ENCODE measurements at regions not wholly inside any gene's neighbourhood (a gene's known extent, or its start where the extent isn't known, plus 50 kb on each side); places are given as distances from the start of the nearest gene placed in this dataset.

DNA sequence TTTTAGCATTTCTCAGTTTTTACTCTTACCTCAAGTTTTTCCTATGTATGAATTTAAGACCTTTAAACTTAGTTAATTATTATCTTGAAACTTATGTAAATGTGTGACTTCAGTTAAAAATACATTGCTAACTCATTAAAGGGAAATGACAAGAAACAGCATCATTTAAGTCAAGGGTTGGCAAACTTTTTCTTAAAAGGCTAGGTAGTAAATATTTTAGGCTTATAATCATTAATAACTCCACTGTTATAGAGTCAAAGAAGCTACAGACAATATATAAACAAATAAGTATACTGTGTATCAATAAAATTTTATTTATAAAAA, 259.7 kb upstream of the RBMS1 start:
- dilution Hi-C loops (cut with MboI; ENCODE audit: extremely low pct_ligation_motif_present, low sequenced_read_pairs), result no loop called here
- Histone ChIP-seq H3K36me3 (ENCODE audit: control insufficient read depth in 2 of 2, extremely low read depth in 1 of 2, insufficient read depth in 2 of 2, low read length in 2 of 2) (no peaks in the 10 kb centered on the region), H3K27me3 (ENCODE audit: control insufficient read depth, extremely low read depth, insufficient read depth, low read length) (no peaks in the 10 kb centered on the region), H3K4me3 (ENCODE audit: control insufficient read depth in 2 of 3, extremely low read depth in 1 of 3, insufficient read depth in 2 of 3, low read depth in 1 of 3, low read length in 3 of 3) (no peak overlapping the region), H3K4me2 (ENCODE audit: control insufficient read depth, extremely low read depth, insufficient read depth, low read depth, low read length) (peak overlapping the region; percentile 61), H2AFZ (ENCODE audit: control insufficient read depth, low read length) (no peak overlapping the region), H3K4me1 (ENCODE audit: control insufficient read depth, extremely low read depth, insufficient read depth, low read length) (peaks cover 30% of the 10 kb centered on the region), H3K9ac (ENCODE audit: control insufficient read depth, extremely low read depth, insufficient read depth, low read length) (no peak overlapping the region), H3K27ac (ENCODE audit: control insufficient read depth, insufficient read depth, low read length) (peak overlapping the region; percentile 50), H3K79me2 (ENCODE audit: control insufficient read depth, insufficient read depth, low read length) (no peaks in the 10 kb centered on the region), H3K9me3 (ENCODE audit: control insufficient read depth, low read depth, low read length) (peaks cover 3% of the 10 kb centered on the region), H3K9me1 (ENCODE audit: control insufficient read depth, extremely low read depth, insufficient read depth, low read length) (no peaks in the 10 kb centered on the region), H4K20me1 (ENCODE audit: control insufficient read depth, extremely low read depth, insufficient read depth, low read length) (no peaks in the 10 kb centered on the region)
- FAIRE-seq, result no peak
- DNase-seq (ENCODE audit: low read depth, low spot score), result no peak
- TF ChIP-seq, protein P1, sequence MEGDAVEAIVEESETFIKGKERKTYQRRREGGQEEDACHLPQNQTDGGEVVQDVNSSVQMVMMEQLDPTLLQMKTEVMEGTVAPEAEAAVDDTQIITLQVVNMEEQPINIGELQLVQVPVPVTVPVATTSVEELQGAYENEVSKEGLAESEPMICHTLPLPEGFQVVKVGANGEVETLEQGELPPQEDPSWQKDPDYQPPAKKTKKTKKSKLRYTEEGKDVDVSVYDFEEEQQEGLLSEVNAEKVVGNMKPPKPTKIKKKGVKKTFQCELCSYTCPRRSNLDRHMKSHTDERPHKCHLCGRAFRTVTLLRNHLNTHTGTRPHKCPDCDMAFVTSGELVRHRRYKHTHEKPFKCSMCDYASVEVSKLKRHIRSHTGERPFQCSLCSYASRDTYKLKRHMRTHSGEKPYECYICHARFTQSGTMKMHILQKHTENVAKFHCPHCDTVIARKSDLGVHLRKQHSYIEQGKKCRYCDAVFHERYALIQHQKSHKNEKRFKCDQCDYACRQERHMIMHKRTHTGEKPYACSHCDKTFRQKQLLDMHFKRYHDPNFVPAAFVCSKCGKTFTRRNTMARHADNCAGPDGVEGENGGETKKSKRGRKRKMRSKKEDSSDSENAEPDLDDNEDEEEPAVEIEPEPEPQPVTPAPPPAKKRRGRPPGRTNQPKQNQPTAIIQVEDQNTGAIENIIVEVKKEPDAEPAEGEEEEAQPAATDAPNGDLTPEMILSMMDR (optimal IDR thresholded peaks at IDR 0.05 in 1 of 3, IDR thresholded peaks at IDR 0.05 in 1 of 3, conservative IDR thresholded peaks at IDR 0.05 in 1 of 3; ENCODE audit: extremely low read depth in 1 of 3, insufficient read depth in 2 of 3, low read length in 3 of 3), result no peak
- no peak for TF ChIP-seq EZH2 (IDR thresholded peaks at IDR 0.05; ENCODE audit: low read length)

DNA sequence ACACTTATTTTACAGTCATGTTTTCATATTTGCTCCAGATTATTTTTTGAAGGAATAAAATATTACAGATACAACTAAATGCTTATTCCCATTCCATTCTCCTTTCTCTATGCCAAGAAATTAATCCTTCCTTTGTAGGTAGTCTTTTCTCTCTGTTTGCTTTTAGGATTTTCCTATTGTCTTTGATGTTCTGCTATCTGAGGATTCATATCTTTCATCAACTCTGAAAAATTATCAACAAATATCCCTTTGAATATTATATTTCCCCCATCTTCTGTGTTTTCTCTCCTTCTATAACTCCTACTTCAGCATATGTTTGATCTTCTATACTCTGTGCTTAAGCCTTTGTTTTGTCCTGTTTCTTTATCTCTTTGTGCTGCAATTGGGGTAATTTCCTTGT, 260.4 kb upstream of the RBMS1 start:
- peaks cover 26% of the 10 kb centered on the region for H3K4me1 ChIP-seq (ENCODE audit: control insufficient read depth, extremely low read depth, insufficient read depth, low read length)
- H3K9me3 ChIP-seq (ENCODE audit: control insufficient read depth, low read depth, low read length), result peaks cover 3% of the 10 kb centered on the region
- no peak overlapping the region for H3K4me3 ChIP-seq (ENCODE audit: control insufficient read depth in 2 of 3, extremely low read depth in 1 of 3, insufficient read depth in 2 of 3, low read depth in 1 of 3, low read length in 3 of 3)
- no peaks in the 10 kb centered on the region for H3K79me2 ChIP-seq (ENCODE audit: control insufficient read depth, insufficient read depth, low read length)
- H3K27me3 ChIP-seq (ENCODE audit: control insufficient read depth, extremely low read depth, insufficient read depth, low read length), result no peaks in the 10 kb centered on the region
- no peak overlapping the region for H3K9ac ChIP-seq (ENCODE audit: control insufficient read depth, extremely low read depth, insufficient read depth, low read length)
- dilution Hi-C loops (cut with MboI; ENCODE audit: extremely low pct_ligation_motif_present, low sequenced_read_pairs), result no loop called here
- H3K4me2 ChIP-seq (ENCODE audit: control insufficient read depth, extremely low read depth, insufficient read depth, low read depth, low read length), result no peak overlapping the region
- no peak overlapping the region for H2AFZ ChIP-seq (ENCODE audit: control insufficient read depth, low read length)
- H3K9me1 ChIP-seq (ENCODE audit: control insufficient read depth, extremely low read depth, insufficient read depth, low read length), result no peaks in the 10 kb centered on the region
- no peak overlapping the region for H3K27ac ChIP-seq (ENCODE audit: control insufficient read depth, insufficient read depth, low read length)
- no peak for DNase-seq (ENCODE audit: low read depth, low spot score)
- H3K36me3 ChIP-seq (ENCODE audit: control insufficient read depth in 2 of 2, extremely low read depth in 1 of 2, insufficient read depth in 2 of 2, low read length in 2 of 2), result no peaks in the 10 kb centered on the region
- no peak for TF ChIP-seq EZH2 (IDR thresholded peaks at IDR 0.05; ENCODE audit: low read length)
- TF ChIP-seq, protein P1 (optimal IDR thresholded peaks at IDR 0.05 in 1 of 3, IDR thresholded peaks at IDR 0.05 in 1 of 3, conservative IDR thresholded peaks at IDR 0.05 in 1 of 3; ENCODE audit: extremely low read depth in 1 of 3, insufficient read depth in 2 of 3, low read length in 3 of 3), result no peak
- no peaks in the 10 kb centered on the region for H4K20me1 ChIP-seq (ENCODE audit: control insufficient read depth, extremely low read depth, insufficient read depth, low read length)
- FAIRE-seq, result no peak

Data from keratinocyte (primary cell).